CD4-positive, alpha-beta T cell treated with Interleukin-6 at 100 ng/mL for 8 hours (primary cell): ENCODE measurements at regions not wholly inside any gene's neighbourhood (a gene's known extent, or its start where the extent isn't known, plus 50 kb on each side); places are given as distances from the start of the nearest gene placed in this dataset.

Experiments
- DNase-seq: peaks from one replicate; pipeline ENCODE4 v3.0.0-alpha.2; 2020; ENCODE audit warnings: mixed read lengths, low spot score

- no peak for DNase-seq
Measured at GRCh38 chr1:14189381-14189780, 409.1 kb upstream of the KAZN start.

GRCh38 chr1:14190508-14190907, 408.0 kb upstream of the KAZN start:
- DNase-seq = no peak

GRCh38 chr1:14194511-14194910, 404.0 kb upstream of the KAZN start:
- DNase-seq = no peak

GRCh38 chr1:14205066-14205465, 393.4 kb upstream of the KAZN start:
- DNase-seq = no peak

GRCh38 chr1:14215151-14215550, 383.3 kb upstream of the KAZN start:
- DNase-seq = no peak

- DNase-seq = no peak
Measured at GRCh38 chr1:14217384-14217783, 381.1 kb upstream of the KAZN start.

GRCh38 chr1:14220324-14220723, 378.2 kb upstream of the KAZN start:
- no peak for DNase-seq

GRCh38 chr1:14220811-14221210, 377.7 kb upstream of the KAZN start:
- DNase-seq = no peak

- DNase-seq = no peak
Measured at GRCh38 chr1:14222086-14222485, 376.4 kb upstream of the KAZN start.

GRCh38 chr1:14228677-14229076, 369.8 kb upstream of the KAZN start:
- DNase-seq = no peak

- DNase-seq = no peak
Measured at GRCh38 chr1:14233510-14233909, 365.0 kb upstream of the KAZN start.

- no peak for DNase-seq
Measured at GRCh38 chr1:14236097-14236496, 362.4 kb upstream of the KAZN start.

GRCh38 chr1:14238472-14239307, 359.8 kb upstream of the KAZN start:
- no peak for DNase-seq

GRCh38 chr1:14240265-14240664, 358.2 kb upstream of the KAZN start:
- no peak for DNase-seq

GRCh38 chr1:14242123-14242522, 356.4 kb upstream of the KAZN start:
- no peak for DNase-seq

- no peak for DNase-seq
Measured at GRCh38 chr1:14242870-14243269, 355.6 kb upstream of the KAZN start.

GRCh38 chr1:14245954-14246353, 352.5 kb upstream of the KAZN start:
- DNase-seq = no peak

- DNase-seq = no peak
Measured at GRCh38 chr1:14246471-14246870, 352.0 kb upstream of the KAZN start.

GRCh38 chr1:14247666-14248065, 350.8 kb upstream of the KAZN start:
- DNase-seq = no peak

GRCh38 chr1:14251871-14252270, 346.6 kb upstream of the KAZN start:
- no peak for DNase-seq

GRCh38 chr1:14253676-14254075, 344.8 kb upstream of the KAZN start:
- DNase-seq = no peak

- DNase-seq = no peak
Measured at GRCh38 chr1:14254251-14254650, 344.2 kb upstream of the KAZN start.

GRCh38 chr1:14255233-14255632, 343.3 kb upstream of the KAZN start:
- DNase-seq = no peak

GRCh38 chr1:14255711-14256110, 342.8 kb upstream of the KAZN start:
- no peak for DNase-seq
